ENCODE measurements at regions not wholly inside any gene's neighbourhood (a gene's known extent, or its start where the extent isn't known, plus 50 kb on each side); places are given as distances from the start of the nearest gene placed in this dataset.

DNA sequence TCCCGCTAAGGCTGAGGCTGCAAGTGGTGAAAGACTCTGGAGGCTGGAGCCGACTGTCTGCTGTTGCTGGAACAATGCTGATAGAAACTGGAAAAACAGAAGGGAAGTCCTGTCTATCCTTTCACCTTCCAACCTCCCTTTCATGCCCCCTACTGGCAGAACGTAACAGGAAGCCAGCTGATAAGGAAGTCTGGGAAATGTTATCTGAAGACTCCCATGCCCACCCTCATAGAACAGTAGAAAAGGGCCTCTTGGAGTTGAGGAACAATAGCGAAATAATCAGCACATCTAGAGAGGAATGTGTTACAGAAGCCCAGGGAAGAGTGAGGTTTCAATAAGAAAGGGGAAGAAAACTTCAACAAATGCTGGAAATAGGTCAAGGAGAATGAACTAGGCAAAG is 117.1 kb upstream of the DKK2 start:
- Histone ChIP-seq H3K4me1 (no peaks in the 10 kb centered on the region), H3K36me3 (no peaks in the 10 kb centered on the region), H3K9me3 (no peaks in the 10 kb centered on the region), H3K27ac (no peak overlapping the region), H3K4me3 (no peak overlapping the region), H3K27me3 (no peaks in the 10 kb centered on the region)
- intact Hi-C loops (cut with DNase I): no loop called here
- TF ChIP-seq, protein P1, sequence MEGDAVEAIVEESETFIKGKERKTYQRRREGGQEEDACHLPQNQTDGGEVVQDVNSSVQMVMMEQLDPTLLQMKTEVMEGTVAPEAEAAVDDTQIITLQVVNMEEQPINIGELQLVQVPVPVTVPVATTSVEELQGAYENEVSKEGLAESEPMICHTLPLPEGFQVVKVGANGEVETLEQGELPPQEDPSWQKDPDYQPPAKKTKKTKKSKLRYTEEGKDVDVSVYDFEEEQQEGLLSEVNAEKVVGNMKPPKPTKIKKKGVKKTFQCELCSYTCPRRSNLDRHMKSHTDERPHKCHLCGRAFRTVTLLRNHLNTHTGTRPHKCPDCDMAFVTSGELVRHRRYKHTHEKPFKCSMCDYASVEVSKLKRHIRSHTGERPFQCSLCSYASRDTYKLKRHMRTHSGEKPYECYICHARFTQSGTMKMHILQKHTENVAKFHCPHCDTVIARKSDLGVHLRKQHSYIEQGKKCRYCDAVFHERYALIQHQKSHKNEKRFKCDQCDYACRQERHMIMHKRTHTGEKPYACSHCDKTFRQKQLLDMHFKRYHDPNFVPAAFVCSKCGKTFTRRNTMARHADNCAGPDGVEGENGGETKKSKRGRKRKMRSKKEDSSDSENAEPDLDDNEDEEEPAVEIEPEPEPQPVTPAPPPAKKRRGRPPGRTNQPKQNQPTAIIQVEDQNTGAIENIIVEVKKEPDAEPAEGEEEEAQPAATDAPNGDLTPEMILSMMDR (IDR thresholded peaks at IDR 0.05): no peak
- TF ChIP-seq POLR2A (IDR thresholded peaks at IDR 0.05) (no peak), POLR2AphosphoS5 (IDR thresholded peaks at IDR 0.05; ENCODE audit: insufficient read depth in 1 of 2, low read depth in 1 of 2) (no peak)
- DNase-seq (ENCODE audit: extremely low spot score in 2 of 2): no peak

DNA sequence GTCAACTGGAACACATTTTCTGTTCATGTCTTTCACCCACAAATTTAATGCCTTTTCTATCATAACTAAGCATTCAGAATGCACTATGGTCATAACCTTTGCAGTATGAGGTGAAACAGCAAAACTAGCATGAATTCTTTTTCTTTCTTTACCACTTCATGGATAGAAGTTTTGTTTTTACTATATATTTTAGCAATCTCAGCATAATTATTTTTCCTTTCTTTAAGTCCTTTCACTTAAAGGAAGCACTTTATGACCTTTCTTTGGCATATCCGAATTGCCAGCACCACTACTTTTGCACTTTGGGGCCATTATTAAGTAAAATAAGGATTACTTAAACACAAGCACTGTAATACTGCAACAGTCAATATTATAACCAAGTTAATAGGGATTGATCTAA is 115.1 kb upstream of the DKK2 start:
- TF ChIP-seq POLR2AphosphoS5 (IDR thresholded peaks at IDR 0.05; ENCODE audit: insufficient read depth in 1 of 2, low read depth in 1 of 2) (no peak), POLR2A (IDR thresholded peaks at IDR 0.05) (no peak)
- TF ChIP-seq, protein P1 (IDR thresholded peaks at IDR 0.05): no peak
- Histone ChIP-seq H3K4me1 (no peaks in the 10 kb centered on the region), H3K27me3 (no peaks in the 10 kb centered on the region), H3K36me3 (no peaks in the 10 kb centered on the region), H3K27ac (no peak overlapping the region), H3K9me3 (no peaks in the 10 kb centered on the region), H3K4me3 (no peak overlapping the region)
- DNase-seq (ENCODE audit: extremely low spot score in 2 of 2): no peak
- intact Hi-C loops (cut with DNase I): no loop called here

DNA sequence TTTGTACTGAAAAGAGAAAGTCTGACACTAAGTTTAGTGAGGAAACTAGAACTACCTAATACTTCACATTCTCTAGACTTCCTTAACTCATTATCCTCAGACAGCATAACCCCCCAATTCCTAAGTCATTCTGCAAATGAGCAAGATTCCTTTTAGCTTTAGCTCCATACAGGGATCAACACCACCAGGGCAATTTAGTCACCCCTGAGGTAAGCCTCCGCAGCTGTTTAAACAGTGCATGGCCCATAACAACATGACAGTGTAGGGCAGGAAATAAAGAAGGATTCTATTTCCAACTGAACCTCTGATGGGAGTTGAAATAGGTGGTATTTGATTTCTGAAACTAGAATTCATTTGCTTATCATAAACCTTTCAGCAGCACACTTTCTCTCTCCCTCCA is 112.8 kb upstream of the DKK2 start:
- no peaks in the 10 kb centered on the region for H3K36me3 ChIP-seq
- TF ChIP-seq POLR2A (IDR thresholded peaks at IDR 0.05) (no peak), POLR2AphosphoS5 (IDR thresholded peaks at IDR 0.05; ENCODE audit: insufficient read depth in 1 of 2, low read depth in 1 of 2) (no peak)
- TF ChIP-seq, protein P1 (IDR thresholded peaks at IDR 0.05): no peak
- no peaks in the 10 kb centered on the region for H3K27me3 ChIP-seq
- no peak overlapping the region for H3K27ac ChIP-seq
- no peaks in the 10 kb centered on the region for H3K4me1 ChIP-seq
- no peaks in the 10 kb centered on the region for H3K9me3 ChIP-seq
- no peak for DNase-seq (ENCODE audit: extremely low spot score in 2 of 2)
- intact Hi-C loops (cut with DNase I): no loop called here
- H3K4me3 ChIP-seq: no peak overlapping the region

DNA sequence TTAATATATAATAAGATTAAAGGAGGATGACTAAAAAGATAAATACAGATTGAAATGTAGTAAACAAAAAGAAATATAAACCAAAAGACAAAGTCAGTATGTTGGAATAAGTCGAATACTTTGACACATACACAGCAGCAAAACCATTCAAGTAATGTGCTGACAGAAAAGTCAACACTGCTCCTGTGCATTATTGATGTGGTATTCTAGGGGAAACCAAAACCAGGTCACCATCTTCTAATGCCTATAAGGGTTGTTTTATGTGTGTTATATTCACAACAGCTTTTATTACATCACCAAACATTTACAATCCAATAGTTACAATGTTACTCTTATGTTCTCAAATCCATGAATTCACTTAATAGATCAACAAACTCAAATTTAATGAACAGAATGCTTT is 111.8 kb upstream of the DKK2 start:
- TF ChIP-seq POLR2AphosphoS5 (IDR thresholded peaks at IDR 0.05; ENCODE audit: insufficient read depth in 1 of 2, low read depth in 1 of 2) (no peak), POLR2A (IDR thresholded peaks at IDR 0.05) (no peak)
- TF ChIP-seq, protein P1 (IDR thresholded peaks at IDR 0.05): no peak
- intact Hi-C loops (cut with DNase I): no loop called here
- H3K36me3 ChIP-seq: no peaks in the 10 kb centered on the region
- no peak for DNase-seq (ENCODE audit: extremely low spot score in 2 of 2)
- H3K4me1 ChIP-seq: no peaks in the 10 kb centered on the region
- H3K9me3 ChIP-seq: no peaks in the 10 kb centered on the region
- H3K27ac ChIP-seq: no peak overlapping the region
- no peak overlapping the region for H3K4me3 ChIP-seq
- H3K27me3 ChIP-seq: no peaks in the 10 kb centered on the region

DNA sequence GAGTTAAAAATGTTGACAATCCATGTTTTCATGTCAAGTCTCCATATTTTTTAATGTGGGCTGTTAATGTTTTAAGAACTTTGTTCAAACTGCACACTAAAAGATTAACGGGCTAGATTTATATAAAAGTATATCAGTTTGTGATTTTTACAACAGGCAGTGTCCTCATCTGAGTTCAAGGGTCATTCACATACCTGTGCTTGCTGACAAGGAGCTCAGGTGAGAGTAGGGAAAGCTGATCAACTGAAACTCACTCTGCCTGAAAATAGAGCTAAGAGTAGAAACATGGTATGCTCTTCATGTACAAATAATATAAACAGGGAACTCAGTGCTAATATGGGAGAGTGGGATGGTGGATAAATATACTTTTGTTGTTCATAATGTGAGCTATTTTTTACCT is 102.3 kb upstream of the DKK2 start:
- TF ChIP-seq POLR2AphosphoS5 (IDR thresholded peaks at IDR 0.05; ENCODE audit: insufficient read depth in 1 of 2, low read depth in 1 of 2): no peak
- no peak for TF ChIP-seq POLR2A (IDR thresholded peaks at IDR 0.05)
- TF ChIP-seq, protein P1 (IDR thresholded peaks at IDR 0.05): no peak
- no peaks in the 10 kb centered on the region for H3K4me1 ChIP-seq
- H3K27ac ChIP-seq: no peak overlapping the region
- H3K36me3 ChIP-seq: no peaks in the 10 kb centered on the region
- H3K9me3 ChIP-seq: no peaks in the 10 kb centered on the region
- no peak overlapping the region for H3K4me3 ChIP-seq
- no peak for DNase-seq (ENCODE audit: extremely low spot score in 2 of 2)
- H3K27me3 ChIP-seq: no peaks in the 10 kb centered on the region
- intact Hi-C loops (cut with DNase I): no loop called here
